NT2/D1 (cell line): ENCODE measurements at regions not wholly inside any gene's neighbourhood (a gene's known extent, or its start where the extent isn't known, plus 50 kb on each side); places are given as distances from the start of the nearest gene placed in this dataset.

Source experiments
- DNase-seq: peaks from one replicate; pipeline ENCODE4 v3.0.0-alpha.2; 2011; ENCODE audit warnings: low read depth, low spot score
- H3K27me3 ChIP-seq: 2 replicates; pipeline ENCODE4 v1.6.0; 2011; ENCODE audit warnings: mild to moderate bottlenecking; ENCODE audit not compliant: insufficient read length, insufficient read depth
- H3K36me3 ChIP-seq: 2 replicates; pipeline ENCODE4 v1.6.1; 2011; ENCODE audit warnings: mild to moderate bottlenecking, low read length, mixed read lengths; ENCODE audit not compliant: insufficient read depth, insufficient read length
- H3K4me1 ChIP-seq: 2 replicates; pipeline ENCODE4 v1.5.1; 2011; ENCODE audit not compliant: insufficient read depth, insufficient read length
- H3K4me3 ChIP-seq: 2 replicates; pipeline ENCODE4 v1.5.1; 2011; ENCODE audit warnings: low read depth; ENCODE audit not compliant: insufficient read length
- H3K9ac ChIP-seq: 2 replicates; pipeline ENCODE4 v1.6.0; 2011; ENCODE audit warnings: low read depth; ENCODE audit not compliant: insufficient read length
- H3K9me3 ChIP-seq: 2 replicates; pipeline ENCODE4 v1.5.1; 2011; ENCODE audit warnings: mild to moderate bottlenecking, low read length; ENCODE audit not compliant: insufficient read depth
- SUZ12 ChIP-seq: IDR thresholded peaks from 2 replicates; pipeline ENCODE4 v1.6.1; 2011; ENCODE audit not compliant: insufficient read length, insufficient read depth; ENCODE audit errors: extremely low read depth
- YY1 ChIP-seq: IDR thresholded peaks from 2 replicates; pipeline ENCODE4 v1.6.1; 2011; ENCODE audit not compliant: insufficient read length, insufficient read depth
- ZNF274 ChIP-seq: IDR thresholded peaks from 2 replicates; pipeline ENCODE4 v1.6.1; 2011; ENCODE audit warnings: mild to moderate bottlenecking, low read depth, low read length

GRCh38 chr10:42952931-42953683, 123.8 kb upstream of the RET start:
- no peak overlapping the region for H3K4me3 ChIP-seq
- H3K9me3 ChIP-seq, result no peaks in the 10 kb centered on the region; the same call in 1 of the 2 replicates
- no peak overlapping the region for H3K9ac ChIP-seq
- H3K27me3 ChIP-seq, result no peaks in the 10 kb centered on the region
- H3K36me3 ChIP-seq, result no peaks in the 10 kb centered on the region
- TF ChIP-seq YY1, result no peak
- no peak for TF ChIP-seq ZNF274
- no peak for TF ChIP-seq SUZ12
- no peak for DNase-seq
- H3K4me1 ChIP-seq, result peaks cover 9% of the 10 kb centered on the region

- Histone ChIP-seq H3K4me3 (no peak overlapping the region), H3K9me3 (peaks cover 3% of the 10 kb centered on the region), H3K36me3 (no peaks in the 10 kb centered on the region), H3K9ac (no peak overlapping the region), H3K27me3 (no peaks in the 10 kb centered on the region), H3K4me1 (peaks cover 9% of the 10 kb centered on the region)
- TF ChIP-seq YY1 (no peak), SUZ12 (no peak), ZNF274 (no peak)
- DNase-seq, result no peak
Observed at GRCh38 chr10:42953684-42954674, 122.9 kb upstream of the RET start.

GRCh38 chr10:42954766-42955492, 121.9 kb upstream of the RET start:
- DNase-seq, result no peak
- no peaks in the 10 kb centered on the region for H3K27me3 ChIP-seq
- H3K4me1 ChIP-seq, result peaks cover 9% of the 10 kb centered on the region
- H3K9me3 ChIP-seq, result peaks cover 13% of the 10 kb centered on the region
- no peak overlapping the region for H3K9ac ChIP-seq
- no peak for TF ChIP-seq YY1
- no peak overlapping the region for H3K4me3 ChIP-seq
- no peaks in the 10 kb centered on the region for H3K36me3 ChIP-seq

GRCh38 chr10:42955493-42955889, 121.4 kb upstream of the RET start:
- Histone ChIP-seq H3K9me3 (peaks cover 19% of the 10 kb centered on the region), H3K27me3 (no peaks in the 10 kb centered on the region), H3K4me1 (peaks cover 9% of the 10 kb centered on the region), H3K9ac (no peak overlapping the region), H3K4me3 (no peak overlapping the region), H3K36me3 (no peaks in the 10 kb centered on the region)
- DNase-seq, result no peak
- TF ChIP-seq SUZ12, result no peak
- no peak for TF ChIP-seq YY1
- TF ChIP-seq ZNF274, result no peak

GRCh38 chr10:42956045-42956444, 120.8 kb upstream of the RET start:
- no peak for DNase-seq
- Histone ChIP-seq H3K36me3 (no peaks in the 10 kb centered on the region), H3K4me1 (peaks cover 9% of the 10 kb centered on the region), H3K27me3 (no peaks in the 10 kb centered on the region), H3K9ac (no peak overlapping the region), H3K4me3 (no peak overlapping the region), H3K9me3 (peaks cover 24% of the 10 kb centered on the region)
- TF ChIP-seq ZNF274 (no peak), SUZ12 (no peak), YY1 (no peak)

GRCh38 chr10:42958142-42958868, 118.6 kb upstream of the RET start:
- TF ChIP-seq SUZ12 (no peak), ZNF274 (no peak), YY1 (no peak)
- no peak for DNase-seq
- H3K27me3 ChIP-seq, result no peaks in the 10 kb centered on the region

GRCh38 chr10:42959833-42960232, 117.0 kb upstream of the RET start:
- Histone ChIP-seq H3K4me3 (no peak overlapping the region), H3K4me1 (peaks cover 2% of the 10 kb centered on the region), H3K36me3 (no peaks in the 10 kb centered on the region), H3K9me3 (peaks cover 33% of the 10 kb centered on the region), H3K9ac (no peak overlapping the region), H3K27me3 (no peaks in the 10 kb centered on the region)
- TF ChIP-seq YY1, result no peak
- no peak for TF ChIP-seq ZNF274
- no peak for TF ChIP-seq SUZ12
- DNase-seq, result no peak

More at GRCh38 chr10:42958142-42958868, 118.6 kb upstream of the RET start:
- Histone ChIP-seq H3K4me3 (no peak overlapping the region), H3K4me1 (peaks cover 2% of the 10 kb centered on the region), H3K9me3 (peaks cover 33% of the 10 kb centered on the region), H3K36me3 (no peaks in the 10 kb centered on the region), H3K9ac (no peak overlapping the region)
